ENCODE measurements at regions not wholly inside any gene's neighbourhood (a gene's known extent, or its start where the extent isn't known, plus 50 kb on each side); places are given as distances from the start of the nearest gene placed in this dataset.

- no peak overlapping the region for H3K27ac Mint-ChIP-seq (ENCODE audit: low read depth, unreplicated experiment)
- H3K27me3 Mint-ChIP-seq (ENCODE audit: insufficient read depth, unreplicated experiment): no peaks in the 10 kb centered on the region
- no peaks in the 10 kb centered on the region for H3K9me3 Mint-ChIP-seq (ENCODE audit: unreplicated experiment)
- ChIA-PET CTCF (interaction anchor here (0.7 kb wide), 2 partner anchors 35 to 149 kb away, joined by 3 read pairs; no protein-coding TSS in a partner anchor), POLR2A (interaction anchor here (0.6 kb wide), 1 partner anchor 477 kb away, joined by 3 read pairs; no protein-coding TSS in a partner anchor)
- no peak for DNase-seq (ENCODE audit: unreplicated experiment)
- H3K4me1 Mint-ChIP-seq (ENCODE audit: insufficient read depth, unreplicated experiment): peaks cover 20% of the 10 kb centered on the region
- no peak overlapping the region for H3K4me3 Mint-ChIP-seq (ENCODE audit: unreplicated experiment)
- no peaks in the 10 kb centered on the region for H3K36me3 Mint-ChIP-seq (ENCODE audit: insufficient read depth, unreplicated experiment)
- intact Hi-C loops (cut with micrococcal nuclease): no loop called here
- no peak for TF ChIP-seq CTCF (IDR thresholded peaks at IDR 0.05; ENCODE audit: unreplicated experiment)
- no TSS peak for BruUV-seq (replicated peaks)
Observed at GRCh38 chr18:61989138-61989537, 96.3 kb upstream of the RNF152 start.

- no peaks in the 10 kb centered on the region for H3K27me3 Mint-ChIP-seq (ENCODE audit: insufficient read depth, unreplicated experiment)
- intact Hi-C loops (cut with micrococcal nuclease): no loop called here
- ChIA-PET POLR2A (no interaction called here), CTCF (no interaction called here)
- DNase-seq (ENCODE audit: unreplicated experiment): no peak
- H3K9me3 Mint-ChIP-seq (ENCODE audit: unreplicated experiment): no peaks in the 10 kb centered on the region
- H3K4me3 Mint-ChIP-seq (ENCODE audit: unreplicated experiment): no peak overlapping the region
- peaks cover 16% of the 10 kb centered on the region for H3K4me1 Mint-ChIP-seq (ENCODE audit: insufficient read depth, unreplicated experiment)
- H3K36me3 Mint-ChIP-seq (ENCODE audit: insufficient read depth, unreplicated experiment): no peaks in the 10 kb centered on the region
- H3K27ac Mint-ChIP-seq (ENCODE audit: low read depth, unreplicated experiment): no peak overlapping the region
- no peak for TF ChIP-seq CTCF (IDR thresholded peaks at IDR 0.05; ENCODE audit: unreplicated experiment)
- no TSS peak for BruUV-seq (replicated peaks)
Observed at GRCh38 chr18:61988100-61988499, 95.3 kb upstream of the RNF152 start.

GRCh38 chr18:61985681-61986080 lies 92.9 kb upstream of the RNF152 start:
- TF ChIP-seq CTCF (IDR thresholded peaks at IDR 0.05; ENCODE audit: unreplicated experiment): no peak
- H3K4me1 Mint-ChIP-seq (ENCODE audit: insufficient read depth, unreplicated experiment): no peaks in the 10 kb centered on the region
- no peak overlapping the region for H3K4me3 Mint-ChIP-seq (ENCODE audit: unreplicated experiment)
- H3K36me3 Mint-ChIP-seq (ENCODE audit: insufficient read depth, unreplicated experiment): no peaks in the 10 kb centered on the region
- CTCF ChIA-PET: no interaction called here
- no TSS peak for BruUV-seq (replicated peaks)
- intact Hi-C loops (cut with micrococcal nuclease): no loop called here
- H3K27ac Mint-ChIP-seq (ENCODE audit: low read depth, unreplicated experiment): no peak overlapping the region
- no peak for DNase-seq (ENCODE audit: unreplicated experiment)
- no peaks in the 10 kb centered on the region for H3K27me3 Mint-ChIP-seq (ENCODE audit: insufficient read depth, unreplicated experiment)
- POLR2A ChIA-PET: interaction anchor here (0.6 kb wide), 1 partner anchor 178 kb away, joined by 3 read pairs; no protein-coding TSS in a partner anchor
- no peaks in the 10 kb centered on the region for H3K9me3 Mint-ChIP-seq (ENCODE audit: unreplicated experiment)

- Mint-ChIP-seq H3K27me3 (ENCODE audit: insufficient read depth, unreplicated experiment) (no peaks in the 10 kb centered on the region), H3K4me1 (ENCODE audit: insufficient read depth, unreplicated experiment) (no peaks in the 10 kb centered on the region), H3K9me3 (ENCODE audit: unreplicated experiment) (no peaks in the 10 kb centered on the region), H3K36me3 (ENCODE audit: insufficient read depth, unreplicated experiment) (no peaks in the 10 kb centered on the region), H3K27ac (ENCODE audit: low read depth, unreplicated experiment) (no peak overlapping the region), H3K4me3 (ENCODE audit: unreplicated experiment) (no peak overlapping the region)
- DNase-seq (ENCODE audit: unreplicated experiment): no peak
- TF ChIP-seq CTCF (IDR thresholded peaks at IDR 0.05; ENCODE audit: unreplicated experiment): no peak
- ChIA-PET POLR2A (no interaction called here), CTCF (no interaction called here)
- BruUV-seq (replicated peaks): no TSS peak
- intact Hi-C loops (cut with micrococcal nuclease): no loop called here
Observed at GRCh38 chr18:61984349-61984748, 91.5 kb upstream of the RNF152 start.

Measured in MCF 10A (cell line).